Neural cell (in vitro differentiated cells): ENCODE measurements at regions not wholly inside any gene's neighbourhood (a gene's known extent, or its start where the extent isn't known, plus 50 kb on each side); places are given as distances from the start of the nearest gene placed in this dataset.

Experiments
- H2AFZ ChIP-seq: fragments of 200-600, 300-800 bp; sonication (generic), shearing (Covaris generic); 2 replicates; pipeline ENCODE4 v1.6.0; 2014; ENCODE audit warnings: low read depth, mild to moderate bottlenecking, antibody characterized with exemption, low read length, moderate library complexity
- H3F3A ChIP-seq: fragments of 200-600 bp; shearing (Covaris generic); 2 replicates; pipeline ENCODE4 v1.6.1; 2016; ENCODE audit warnings: mild to moderate bottlenecking, moderate library complexity, mixed read lengths, antibody characterized with exemption, low read length; ENCODE audit not compliant: insufficient read depth, poor library complexity, severe bottlenecking
- H3K27ac ChIP-seq: fragments of 200-600, 300-800 bp; sonication (generic), shearing (Covaris generic); 2 replicates; pipeline ENCODE4 v1.5.1; 2014; ENCODE audit warnings: mild to moderate bottlenecking, low read length, moderate library complexity
- H3K27me3 ChIP-seq: fragments of 300-800, 200-600 bp; sonication (generic), shearing (Covaris generic); 2 replicates; pipeline ENCODE4 v1.6.0; 2014; ENCODE audit warnings: mild to moderate bottlenecking, low read depth, low read length, moderate library complexity; ENCODE audit not compliant: insufficient read depth
- H3K36me3 ChIP-seq: fragments of 300-800, 200-600 bp; sonication (generic), shearing (Covaris generic); 2 replicates; pipeline ENCODE4 v1.5.1; 2014; ENCODE audit warnings: mild to moderate bottlenecking, antibody characterized with exemption, low read length, moderate library complexity; ENCODE audit not compliant: insufficient read depth
- H3K4me2 ChIP-seq: fragments of 300-800, 200-600 bp; sonication (generic), shearing (Covaris generic); 2 replicates; pipeline ENCODE4 v1.6.0; 2014; ENCODE audit warnings: mild to moderate bottlenecking, low read length
- H3K4me3 ChIP-seq: fragments of 300-800, 200-600 bp; sonication (generic), shearing (Covaris generic); 2 replicates; pipeline ENCODE4 v1.5.1; 2014; ENCODE audit warnings: mild to moderate bottlenecking, low read length, moderate library complexity
- H3K79me2 ChIP-seq: fragments of 200-600 bp; shearing (Covaris generic); replicated peaks from 2 replicates; pipeline ENCODE4 v1.6.0; 2014; ENCODE audit warnings: mild to moderate bottlenecking, low read length, moderate library complexity; ENCODE audit not compliant: insufficient read depth
- H3K9ac ChIP-seq: fragments of 300-800, 200-600 bp; sonication (generic), shearing (Covaris generic); 2 replicates; pipeline ENCODE4 v1.6.1; 2016; ENCODE audit warnings: mild to moderate bottlenecking, low read length, mixed read lengths
- H3K9me2 ChIP-seq: fragments of 200-600 bp; shearing (Covaris generic); 2 replicates; pipeline ENCODE4 v1.6.1; 2016; ENCODE audit warnings: mild to moderate bottlenecking, low read length, mixed read lengths; ENCODE audit not compliant: insufficient read depth
- H3K9me3 ChIP-seq: fragments of 200-600, 300-800 bp; sonication (generic), shearing (Covaris generic); 2 replicates; pipeline ENCODE4 v1.6.1; 2016; ENCODE audit warnings: mild to moderate bottlenecking, mixed run types, low read length, moderate library complexity, mixed read lengths
- H4K20me1 ChIP-seq: fragments of 200-600 bp; shearing (Covaris generic); 2 replicates; pipeline ENCODE4 v1.6.1; 2016; ENCODE audit warnings: mild to moderate bottlenecking, mixed run types; ENCODE audit not compliant: insufficient read depth
- EP300 ChIP-seq: fragments of 450-650 bp; conservative IDR thresholded peaks from 2 replicates; pipeline ENCODE4 v1.6.1; 2014; ENCODE audit warnings: antibody characterized with exemption, mild to moderate bottlenecking, moderate library complexity; ENCODE audit not compliant: poor library complexity, severe bottlenecking
- EZH2 ChIP-seq: fragments of 200-600, 300-800 bp; shearing (Covaris generic), sonication (generic); IDR thresholded peaks from 2 replicates; pipeline ENCODE4 v1.6.1; 2014; ENCODE audit warnings: antibody characterized with exemption, low read length, borderline replicate concordance, mild to moderate bottlenecking; ENCODE audit not compliant: insufficient read depth, poor library complexity, severe bottlenecking
- MXI1 ChIP-seq: fragments of 450-650 bp; conservative IDR thresholded peaks from 2 replicates; pipeline ENCODE4 v1.6.1; 2014; ENCODE audit warnings: antibody characterized with exemption, mild to moderate bottlenecking; ENCODE audit not compliant: poor library complexity, severe bottlenecking
- POLR2AphosphoS5 ChIP-seq: IDR thresholded peaks from 2 replicates; pipeline ENCODE4 v1.6.1; 2012
- RAD21 ChIP-seq: fragments of 450-650 bp; conservative IDR thresholded peaks from 2 replicates; pipeline ENCODE4 v1.6.1; 2014; ENCODE audit warnings: antibody characterized with exemption, mild to moderate bottlenecking, moderate library complexity
- SMC3 ChIP-seq: fragments of 450-650 bp; conservative IDR thresholded peaks from 2 replicates; pipeline ENCODE4 v1.6.1; 2014; ENCODE audit warnings: antibody characterized with exemption, mild to moderate bottlenecking, moderate library complexity; ENCODE audit not compliant: poor library complexity
- TAF1 ChIP-seq: IDR thresholded peaks from 2 replicates; pipeline ENCODE4 v1.6.1; 2012; ENCODE audit warnings: low read depth
- TF ChIP-seq, protein P1 (sequence below): fragments of 450-650 bp; IDR thresholded peaks from 2 replicates; pipeline ENCODE4 v1.5.1; 2014; ENCODE audit warnings: antibody characterized with exemption, mild to moderate bottlenecking, moderate library complexity; ENCODE audit not compliant: poor library complexity, severe bottlenecking
- TF ChIP-seq, protein P2 (sequence below): IDR thresholded peaks from 2 replicates; pipeline ENCODE4 v1.6.1; 2012; ENCODE audit warnings: borderline replicate concordance

- TF ChIP-seq SMC3: no peak
- TF ChIP-seq RAD21: no peak
- H3K9ac ChIP-seq: no peak overlapping the region
These were observed 97.4 kb downstream of the RIPK4 start for GRCh38 chr21:41669533-41669830.

GRCh38 chr21:41668686-41669532, 97.9 kb downstream of the RIPK4 start:
- H3F3A ChIP-seq: no peaks in the 10 kb centered on the region
- H3K27me3 ChIP-seq: no peaks in the 10 kb centered on the region
- H3K9me3 ChIP-seq: no peaks in the 10 kb centered on the region
- H2AFZ ChIP-seq: no peak overlapping the region
- no peaks in the 10 kb centered on the region for H3K9me2 ChIP-seq
- no peak overlapping the region for H3K9ac ChIP-seq
- H3K36me3 ChIP-seq: no peaks in the 10 kb centered on the region
- no peaks in the 10 kb centered on the region for H4K20me1 ChIP-seq
- H3K27ac ChIP-seq: no peak overlapping the region
- H3K4me2 ChIP-seq: no peak overlapping the region
- TF ChIP-seq SMC3 (no peak), MXI1 (no peak), RAD21 (no peak), EZH2 (no peak), POLR2AphosphoS5 (no peak), EP300 (no peak), TAF1 (no peak)
- TF ChIP-seq, protein P1, sequence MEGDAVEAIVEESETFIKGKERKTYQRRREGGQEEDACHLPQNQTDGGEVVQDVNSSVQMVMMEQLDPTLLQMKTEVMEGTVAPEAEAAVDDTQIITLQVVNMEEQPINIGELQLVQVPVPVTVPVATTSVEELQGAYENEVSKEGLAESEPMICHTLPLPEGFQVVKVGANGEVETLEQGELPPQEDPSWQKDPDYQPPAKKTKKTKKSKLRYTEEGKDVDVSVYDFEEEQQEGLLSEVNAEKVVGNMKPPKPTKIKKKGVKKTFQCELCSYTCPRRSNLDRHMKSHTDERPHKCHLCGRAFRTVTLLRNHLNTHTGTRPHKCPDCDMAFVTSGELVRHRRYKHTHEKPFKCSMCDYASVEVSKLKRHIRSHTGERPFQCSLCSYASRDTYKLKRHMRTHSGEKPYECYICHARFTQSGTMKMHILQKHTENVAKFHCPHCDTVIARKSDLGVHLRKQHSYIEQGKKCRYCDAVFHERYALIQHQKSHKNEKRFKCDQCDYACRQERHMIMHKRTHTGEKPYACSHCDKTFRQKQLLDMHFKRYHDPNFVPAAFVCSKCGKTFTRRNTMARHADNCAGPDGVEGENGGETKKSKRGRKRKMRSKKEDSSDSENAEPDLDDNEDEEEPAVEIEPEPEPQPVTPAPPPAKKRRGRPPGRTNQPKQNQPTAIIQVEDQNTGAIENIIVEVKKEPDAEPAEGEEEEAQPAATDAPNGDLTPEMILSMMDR: no peak
- TF ChIP-seq, protein P2, sequence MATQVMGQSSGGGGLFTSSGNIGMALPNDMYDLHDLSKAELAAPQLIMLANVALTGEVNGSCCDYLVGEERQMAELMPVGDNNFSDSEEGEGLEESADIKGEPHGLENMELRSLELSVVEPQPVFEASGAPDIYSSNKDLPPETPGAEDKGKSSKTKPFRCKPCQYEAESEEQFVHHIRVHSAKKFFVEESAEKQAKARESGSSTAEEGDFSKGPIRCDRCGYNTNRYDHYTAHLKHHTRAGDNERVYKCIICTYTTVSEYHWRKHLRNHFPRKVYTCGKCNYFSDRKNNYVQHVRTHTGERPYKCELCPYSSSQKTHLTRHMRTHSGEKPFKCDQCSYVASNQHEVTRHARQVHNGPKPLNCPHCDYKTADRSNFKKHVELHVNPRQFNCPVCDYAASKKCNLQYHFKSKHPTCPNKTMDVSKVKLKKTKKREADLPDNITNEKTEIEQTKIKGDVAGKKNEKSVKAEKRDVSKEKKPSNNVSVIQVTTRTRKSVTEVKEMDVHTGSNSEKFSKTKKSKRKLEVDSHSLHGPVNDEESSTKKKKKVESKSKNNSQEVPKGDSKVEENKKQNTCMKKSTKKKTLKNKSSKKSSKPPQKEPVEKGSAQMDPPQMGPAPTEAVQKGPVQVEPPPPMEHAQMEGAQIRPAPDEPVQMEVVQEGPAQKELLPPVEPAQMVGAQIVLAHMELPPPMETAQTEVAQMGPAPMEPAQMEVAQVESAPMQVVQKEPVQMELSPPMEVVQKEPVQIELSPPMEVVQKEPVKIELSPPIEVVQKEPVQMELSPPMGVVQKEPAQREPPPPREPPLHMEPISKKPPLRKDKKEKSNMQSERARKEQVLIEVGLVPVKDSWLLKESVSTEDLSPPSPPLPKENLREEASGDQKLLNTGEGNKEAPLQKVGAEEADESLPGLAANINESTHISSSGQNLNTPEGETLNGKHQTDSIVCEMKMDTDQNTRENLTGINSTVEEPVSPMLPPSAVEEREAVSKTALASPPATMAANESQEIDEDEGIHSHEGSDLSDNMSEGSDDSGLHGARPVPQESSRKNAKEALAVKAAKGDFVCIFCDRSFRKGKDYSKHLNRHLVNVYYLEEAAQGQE: no peak
- no peaks in the 10 kb centered on the region for H3K79me2 ChIP-seq
- no peak overlapping the region for H3K4me3 ChIP-seq

More at GRCh38 chr21:41669533-41669830, 97.4 kb downstream of the RIPK4 start:
- H3F3A ChIP-seq: no peaks in the 10 kb centered on the region
- H3K27me3 ChIP-seq: no peaks in the 10 kb centered on the region
- no peak overlapping the region for H2AFZ ChIP-seq
- no peaks in the 10 kb centered on the region for H3K79me2 ChIP-seq
- H3K9me2 ChIP-seq: no peaks in the 10 kb centered on the region
- H3K4me3 ChIP-seq: no peak overlapping the region
- no peaks in the 10 kb centered on the region for H4K20me1 ChIP-seq
- no peak overlapping the region for H3K4me2 ChIP-seq
- no peaks in the 10 kb centered on the region for H3K36me3 ChIP-seq
- no peak overlapping the region for H3K27ac ChIP-seq
- H3K9me3 ChIP-seq: no peaks in the 10 kb centered on the region
